ENCODE measurements at regions not wholly inside any gene's neighbourhood (a gene's known extent, or its start where the extent isn't known, plus 50 kb on each side); places are given as distances from the start of the nearest gene placed in this dataset.

DNA sequence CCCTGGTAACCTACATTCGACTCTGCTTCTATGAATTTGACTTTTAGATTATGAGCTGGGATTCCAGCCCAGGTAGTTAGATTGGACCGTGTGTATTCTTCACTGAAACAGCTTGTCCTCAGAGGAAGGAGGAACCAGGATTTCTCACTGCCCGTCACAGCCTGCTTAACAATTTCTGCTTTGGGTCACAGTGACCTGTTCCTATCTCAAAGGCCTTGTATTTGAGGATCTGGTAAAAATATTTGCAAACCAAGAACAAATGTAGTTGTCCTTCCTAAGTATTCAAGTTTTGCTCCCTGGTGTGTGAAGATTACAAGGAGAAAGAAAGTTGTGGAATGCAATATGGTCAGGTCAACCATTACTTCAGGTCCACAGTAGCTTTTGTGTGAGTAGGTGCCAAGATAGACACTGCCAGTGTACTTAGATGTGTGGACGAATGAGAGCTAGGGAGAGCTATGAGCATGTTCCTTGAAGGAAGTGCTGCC, 55.1 kb downstream of the KIF4B start:
- no peak for DNase-seq

DNA sequence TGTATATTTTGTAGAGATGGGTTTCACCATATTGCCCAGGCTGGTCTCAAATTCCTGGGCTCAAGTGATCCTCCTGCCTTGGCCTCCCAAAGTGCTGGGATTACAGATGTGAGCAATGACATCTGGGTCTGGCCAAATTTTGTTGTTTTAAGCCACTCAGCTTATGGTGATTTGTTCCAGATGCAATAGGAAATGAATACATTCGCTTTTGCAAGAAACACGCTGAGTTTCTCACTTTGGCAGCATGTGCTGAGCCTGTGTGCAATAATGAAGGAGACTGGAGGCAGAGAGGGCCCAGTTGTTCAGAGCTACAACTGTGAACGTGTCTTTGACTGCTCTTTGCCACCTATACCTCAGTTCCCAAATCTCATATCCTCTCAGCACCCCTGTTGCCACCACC, 56.4 kb downstream of the KIF4B start:
- DNase-seq: no peak

DNA sequence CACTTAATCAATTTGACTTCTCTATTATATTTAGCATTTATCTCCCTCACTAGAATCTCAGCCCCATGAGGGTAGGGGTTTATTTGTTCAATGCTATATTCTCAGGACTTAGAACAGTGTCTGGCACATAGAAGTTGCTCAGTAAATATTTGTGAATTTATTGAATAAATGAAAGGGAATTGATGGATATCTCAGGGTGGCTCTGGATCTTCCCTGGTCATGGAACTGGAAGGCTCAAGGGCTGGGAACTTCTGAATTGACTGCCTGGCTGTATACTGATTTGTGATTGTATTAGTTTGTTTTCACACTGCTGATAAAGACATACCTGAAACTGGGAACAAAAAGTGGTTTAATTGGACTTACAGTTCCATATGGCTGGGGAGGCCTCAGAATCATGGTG, 57.2 kb downstream of the KIF4B start:
- DNase-seq: no peak

DNA sequence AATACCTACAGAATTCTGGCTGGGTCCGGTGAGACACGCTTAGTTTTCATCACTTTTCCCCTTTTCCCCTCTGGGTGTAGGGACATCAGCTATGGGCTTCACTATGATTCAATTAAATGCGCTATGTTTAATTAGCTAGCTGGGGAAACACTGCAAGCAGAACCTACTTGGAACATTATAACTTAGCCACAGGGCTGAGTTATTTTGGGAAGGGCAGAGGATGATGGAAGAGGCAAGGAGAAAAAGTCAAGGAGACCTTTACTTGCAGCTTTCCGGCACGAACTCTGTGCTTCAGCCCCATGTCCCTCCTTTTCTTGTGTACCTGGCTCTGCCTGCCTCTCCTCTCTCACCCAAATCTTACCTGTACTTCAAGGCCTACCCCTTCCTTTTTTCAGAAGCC, 62.8 kb downstream of the KIF4B start:
- DNase-seq: no peak

DNA sequence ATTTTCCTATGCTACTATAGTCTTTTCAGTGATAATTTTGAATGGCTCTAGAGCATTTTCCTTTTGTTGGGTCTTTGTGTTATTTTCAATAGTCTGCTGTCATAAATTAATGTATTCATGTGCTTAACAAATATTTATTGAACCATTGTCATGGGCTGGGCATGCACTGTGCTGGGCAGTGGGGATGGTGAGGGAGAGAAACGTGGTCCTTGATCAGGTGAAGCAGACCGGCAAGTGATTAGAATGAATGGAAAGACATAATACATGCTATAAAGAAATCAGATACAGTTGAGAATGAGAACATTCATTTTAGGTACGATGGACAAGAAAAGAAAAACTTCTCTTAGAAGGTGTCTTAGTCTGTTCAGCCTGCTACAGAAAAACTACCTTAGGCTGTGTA, 66.1 kb downstream of the KIF4B start:
- no peak for DNase-seq

DNA sequence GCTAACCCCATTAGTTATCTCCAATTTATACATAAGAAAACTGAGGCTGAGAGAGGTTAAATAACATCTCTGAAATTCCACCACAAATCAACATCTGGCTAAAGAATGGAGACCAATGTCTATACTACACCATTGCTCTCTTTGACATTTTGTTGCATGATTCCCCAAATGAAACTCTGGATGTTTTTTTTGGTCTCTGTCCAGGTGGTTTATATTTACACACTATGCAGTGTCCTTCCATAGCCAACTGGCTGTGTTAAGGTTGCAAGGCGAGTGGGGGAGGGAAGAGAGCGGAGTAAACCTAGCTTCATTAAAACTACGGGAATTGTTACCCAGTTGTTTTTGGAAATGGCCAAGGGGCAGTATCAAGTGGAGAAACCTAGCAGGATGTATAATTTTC, 67.2 kb downstream of the KIF4B start:
- no peak for DNase-seq

DNA sequence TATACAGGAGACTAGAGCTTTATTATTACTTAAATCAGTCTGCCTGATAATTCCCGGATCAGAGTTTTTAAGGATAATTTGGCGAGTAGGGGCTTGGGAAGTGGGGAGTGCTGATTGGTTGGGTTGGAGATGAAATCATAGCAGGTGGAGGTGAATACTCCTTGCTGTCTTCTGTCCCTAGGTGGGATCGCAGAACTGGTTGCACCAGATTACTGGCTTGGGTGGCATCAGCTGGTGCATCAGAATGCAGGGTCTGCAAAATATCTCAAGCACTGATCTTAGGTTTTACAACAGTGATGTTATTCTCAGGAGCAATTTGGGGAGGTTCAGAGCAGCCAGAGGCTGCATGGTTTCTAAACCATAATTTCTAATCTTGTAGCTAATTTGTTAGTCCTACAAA, 68.1 kb downstream of the KIF4B start:
- no peak for DNase-seq

DNA sequence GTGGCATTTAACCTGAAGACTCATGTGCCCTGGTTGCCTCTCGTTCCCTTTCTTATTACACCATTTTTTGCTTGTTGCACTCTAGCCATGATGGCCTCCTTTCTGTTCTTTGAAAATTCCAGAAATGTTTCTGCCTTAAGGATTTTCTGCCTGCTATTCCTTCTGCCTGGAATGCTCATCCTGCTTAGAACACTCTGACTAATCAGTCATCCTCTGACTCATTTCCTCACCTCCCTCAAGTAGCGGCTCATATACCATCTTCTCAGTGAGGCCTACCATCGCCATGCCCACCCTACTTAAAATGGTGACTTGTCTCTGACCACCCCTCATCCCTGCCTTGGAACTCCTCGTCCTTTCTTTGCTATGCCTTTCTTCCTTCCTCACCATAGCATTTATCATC, 68.8 kb downstream of the KIF4B start:
- DNase-seq: no peak

DNA sequence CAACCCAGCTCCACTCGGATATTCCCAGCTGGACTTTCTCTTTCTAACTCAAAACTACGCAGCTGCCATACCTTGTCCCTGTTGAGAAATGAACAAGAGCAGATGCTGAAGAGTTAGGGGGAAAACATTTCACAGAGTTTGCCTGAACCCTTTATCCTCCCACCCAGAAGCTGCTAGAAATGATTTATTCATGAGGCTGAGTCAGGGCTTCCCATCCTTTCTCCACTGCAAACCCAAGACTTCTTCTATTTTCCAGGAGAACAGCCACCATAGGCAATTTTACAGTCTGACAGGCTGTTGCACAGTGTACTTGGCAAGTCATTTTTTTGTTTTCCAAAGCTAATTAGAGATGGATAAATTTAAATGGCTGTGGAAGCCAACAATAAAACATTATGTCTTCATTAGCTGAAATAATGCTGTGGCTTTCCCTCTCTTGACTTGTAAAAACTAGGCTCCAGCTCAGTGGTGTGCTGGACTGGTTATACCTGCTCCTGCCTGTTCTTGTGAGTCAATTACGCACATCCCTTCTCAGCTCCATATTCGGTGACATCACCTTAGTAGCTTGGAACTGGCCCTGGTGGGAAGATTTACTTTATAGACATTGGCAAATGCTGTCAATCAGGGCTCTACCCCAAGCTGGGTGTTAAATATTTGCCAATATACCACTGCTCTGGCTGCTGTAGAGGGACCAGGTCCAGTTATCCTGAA, 71.9 kb downstream of the KIF4B start:
- no peak for DNase-seq

DNA sequence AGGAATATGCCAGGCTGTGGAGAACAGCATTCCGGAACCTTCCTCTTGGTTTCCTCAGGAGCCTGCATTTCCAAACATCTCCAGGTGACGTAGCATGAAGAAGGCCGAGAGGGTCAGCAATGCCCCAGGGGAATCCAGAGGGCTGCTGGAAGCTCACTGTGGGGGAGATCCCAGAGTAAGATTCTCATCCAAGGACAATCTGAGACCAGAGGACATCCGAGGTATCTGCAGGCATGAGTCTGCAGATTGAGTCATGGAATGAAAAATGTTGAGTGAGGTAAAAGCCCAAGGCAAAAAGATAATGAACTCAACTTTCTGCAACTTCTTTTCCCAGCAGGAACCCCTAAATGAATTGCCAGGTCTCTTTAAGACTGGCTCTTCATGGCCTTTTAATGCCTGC, 73.5 kb downstream of the KIF4B start:
- DNase-seq: no peak

DNA sequence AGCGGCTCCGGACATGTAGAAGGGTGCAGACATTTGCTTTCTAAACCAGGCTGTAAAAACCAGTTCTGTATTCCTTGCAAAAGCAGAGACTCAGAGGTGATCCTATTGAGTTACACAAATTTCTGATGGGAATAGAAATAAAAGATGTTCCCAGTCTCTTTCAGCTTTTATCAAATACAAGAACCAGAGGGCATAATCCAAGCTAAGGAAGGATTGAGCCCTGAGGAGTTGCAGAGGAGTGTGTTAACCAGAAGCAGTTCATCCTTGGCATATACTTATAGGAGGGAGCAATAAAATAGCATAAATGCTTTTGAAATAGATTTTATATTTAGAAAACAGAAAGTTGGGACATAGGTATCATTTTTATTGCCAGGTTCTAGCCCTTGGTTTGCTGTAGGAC, 75.3 kb downstream of the KIF4B start:
- no peak for DNase-seq

DNA sequence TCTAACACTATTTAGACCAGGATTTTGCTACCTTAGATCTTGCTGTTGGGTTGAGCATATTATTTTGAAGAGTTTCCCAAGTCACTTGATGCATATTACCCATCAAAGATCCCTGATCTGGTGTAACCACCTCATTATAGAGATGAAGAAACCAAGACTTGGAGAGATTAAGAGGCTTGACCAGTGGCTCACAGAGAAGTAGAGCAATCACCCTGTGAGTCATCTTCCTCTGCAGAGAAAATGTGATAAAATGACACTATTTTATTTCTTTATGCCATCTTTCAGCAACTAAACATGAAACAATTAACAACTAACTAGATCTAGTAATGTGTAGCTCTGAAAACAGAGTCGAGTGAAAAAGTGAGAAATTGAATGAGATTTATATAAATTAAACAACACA, 76.1 kb downstream of the KIF4B start:
- no peak for DNase-seq

DNA sequence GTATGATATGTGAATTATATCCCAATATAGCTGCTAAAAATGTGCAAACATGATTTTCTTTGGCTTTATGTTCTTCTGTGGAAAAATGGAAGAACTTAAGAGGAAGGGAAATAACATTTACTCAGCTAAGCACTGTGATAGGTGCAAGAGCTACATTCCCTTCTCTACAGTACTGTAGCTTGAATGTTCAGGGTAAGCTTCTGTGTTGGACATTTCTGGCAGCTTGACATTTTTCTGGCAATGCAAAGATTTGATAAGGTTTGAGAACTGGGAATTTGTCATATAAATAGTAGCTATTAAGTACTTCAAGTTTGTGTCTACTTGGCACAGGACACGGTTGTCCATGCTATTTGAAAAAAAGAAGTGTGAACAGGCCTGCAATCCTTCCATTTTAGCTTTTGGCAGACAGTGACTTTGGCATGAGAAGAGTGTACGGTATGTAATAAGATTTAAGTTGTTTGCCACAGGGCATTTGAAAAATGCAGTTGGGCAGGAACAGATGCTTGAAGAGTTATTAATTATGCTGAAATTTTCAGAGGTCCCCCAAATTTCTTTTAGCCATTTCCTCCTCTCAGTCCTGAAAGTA, 77.6 kb downstream of the KIF4B start:
- no peak for DNase-seq

DNA sequence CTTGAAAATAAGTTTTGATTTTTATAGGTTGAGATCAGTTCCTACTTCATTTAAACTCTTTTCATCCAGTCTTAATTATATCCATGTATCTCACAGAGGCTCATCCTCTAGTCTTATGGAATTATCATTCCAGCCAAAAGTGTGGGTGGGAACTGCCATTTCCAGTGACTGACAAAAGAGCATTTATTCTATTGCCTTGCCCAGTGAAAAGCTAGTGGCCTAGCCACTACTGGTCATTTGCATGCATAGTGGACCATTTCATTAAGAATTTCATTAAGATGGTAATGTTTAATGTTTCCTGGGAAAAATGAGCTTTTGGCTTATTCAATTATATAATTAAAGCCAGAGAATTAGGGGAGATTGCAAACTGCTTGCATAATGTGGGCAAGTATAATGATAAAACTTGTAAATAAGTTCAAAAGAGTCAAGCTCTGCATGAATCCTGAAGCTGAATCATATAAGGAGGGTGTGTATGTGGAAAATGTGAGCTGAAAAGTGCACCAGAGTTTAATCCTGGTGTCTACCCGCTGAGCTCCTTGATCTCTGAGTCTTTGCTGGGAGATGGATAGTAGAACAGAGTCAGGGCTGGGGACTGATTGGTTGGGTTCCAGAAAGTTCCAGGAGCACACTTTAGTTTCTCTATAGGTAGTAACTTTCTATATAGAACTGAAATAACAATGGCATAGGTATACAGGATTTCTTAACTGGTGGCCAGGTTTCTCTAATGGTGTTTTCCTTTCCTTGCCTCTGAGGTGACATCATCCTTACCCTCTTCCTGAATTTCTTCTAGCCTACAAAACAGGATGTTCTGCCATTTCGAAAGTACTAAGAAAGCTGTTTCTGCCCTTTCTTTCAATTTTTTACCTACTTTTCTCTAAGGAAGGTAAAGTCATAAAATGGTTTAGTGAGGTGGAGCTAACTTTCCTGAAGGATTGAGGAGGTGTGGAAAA, 78.5 kb downstream of the KIF4B start:
- DNase-seq: no peak

DNA sequence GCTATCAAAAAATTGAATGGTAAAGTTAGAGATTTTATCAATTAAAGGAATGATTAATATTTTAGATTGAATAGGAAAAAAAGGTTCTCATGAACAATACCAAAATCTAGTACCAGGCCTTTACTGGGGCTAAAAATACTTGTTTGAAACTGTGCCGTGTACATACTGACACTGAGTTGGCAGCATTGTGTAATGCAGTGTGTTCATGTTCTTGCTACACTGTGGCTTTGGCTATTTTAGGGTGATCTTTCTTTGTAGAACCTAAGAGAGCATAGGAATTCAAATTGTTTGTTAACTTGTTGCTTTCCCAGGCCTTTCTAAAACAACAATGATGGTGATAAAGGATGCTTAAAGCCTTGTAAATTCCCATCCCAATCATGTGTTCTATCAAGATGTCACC, 80.9 kb downstream of the KIF4B start:
- DNase-seq: no peak

DNA sequence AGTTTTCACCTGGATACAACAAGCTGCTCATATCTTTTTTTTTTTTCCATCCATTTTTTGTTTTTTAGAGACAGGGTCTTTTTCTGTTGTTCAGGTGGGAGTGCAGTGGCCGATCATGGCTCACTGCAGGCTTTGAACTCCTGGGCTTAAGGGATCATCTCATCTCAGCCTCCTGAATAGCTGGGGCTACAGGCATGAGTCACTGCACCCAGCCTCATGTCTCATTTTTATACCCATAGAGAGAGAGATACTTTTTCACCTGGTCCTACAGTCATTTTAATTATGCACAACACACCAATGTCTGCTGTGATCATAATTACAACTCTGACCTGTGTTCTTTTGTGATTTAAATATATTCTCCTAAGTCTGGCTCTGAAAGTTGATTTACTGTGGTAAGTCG, 84.4 kb downstream of the KIF4B start:
- DNase-seq: no peak

DNA sequence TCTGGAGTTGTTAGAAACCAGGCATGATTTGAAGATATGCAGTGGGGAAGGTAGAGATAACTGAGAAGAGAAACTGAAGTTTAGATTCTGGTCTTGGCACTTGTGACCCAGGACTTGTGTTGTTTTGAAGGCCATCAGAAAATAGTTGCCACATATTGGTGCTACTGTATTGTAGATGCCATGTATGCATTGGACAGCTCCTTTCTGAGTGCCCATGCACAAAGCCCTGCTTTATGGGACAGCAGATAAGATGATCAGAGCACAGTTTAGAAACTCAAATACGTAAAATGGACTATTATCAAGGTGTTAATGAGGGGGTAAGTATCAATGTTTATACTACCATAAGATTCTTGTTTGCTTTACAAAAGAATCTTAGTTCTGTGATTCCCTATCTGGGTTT, 84.9 kb downstream of the KIF4B start:
- no peak for DNase-seq

DNA sequence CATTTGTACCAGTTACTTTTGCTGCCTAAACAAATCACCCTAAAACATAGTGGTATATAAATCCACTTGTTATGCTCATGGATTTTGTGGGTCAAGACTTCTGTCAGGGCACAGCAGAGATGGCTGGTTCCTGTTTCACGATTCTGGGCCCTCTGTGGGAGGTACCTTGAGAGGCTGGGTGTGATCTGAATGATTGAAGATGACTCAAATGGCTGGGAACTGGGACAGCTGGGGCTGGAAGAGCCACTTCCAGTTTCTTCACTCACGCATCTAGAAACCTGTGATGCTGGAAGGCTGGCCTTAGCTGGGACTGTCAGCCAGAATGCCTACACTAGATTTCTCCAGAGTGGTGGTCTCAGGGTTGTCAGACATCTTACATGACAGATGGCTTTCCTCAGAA, 88.1 kb downstream of the KIF4B start:
- no peak for DNase-seq

DNA sequence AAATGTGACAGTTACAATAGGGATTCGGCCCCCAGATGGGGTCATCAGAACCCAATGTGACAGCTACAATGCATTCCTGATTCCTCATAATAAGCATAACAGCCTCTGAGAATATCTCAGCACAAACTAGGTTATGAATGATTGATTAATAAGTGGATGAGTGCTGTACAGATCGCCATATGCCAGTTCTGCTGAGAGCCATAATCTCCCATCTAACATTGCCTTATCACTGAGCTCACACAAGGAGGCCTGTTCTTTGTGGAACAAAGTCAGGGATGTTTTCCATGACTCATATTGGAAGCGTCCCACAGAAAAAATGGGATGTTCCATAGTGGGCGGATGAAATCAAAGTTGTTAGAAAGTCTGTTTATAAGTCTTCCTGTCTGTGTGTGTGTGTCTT, 89.6 kb downstream of the KIF4B start:
- peak; percentile 44 for DNase-seq

DNA sequence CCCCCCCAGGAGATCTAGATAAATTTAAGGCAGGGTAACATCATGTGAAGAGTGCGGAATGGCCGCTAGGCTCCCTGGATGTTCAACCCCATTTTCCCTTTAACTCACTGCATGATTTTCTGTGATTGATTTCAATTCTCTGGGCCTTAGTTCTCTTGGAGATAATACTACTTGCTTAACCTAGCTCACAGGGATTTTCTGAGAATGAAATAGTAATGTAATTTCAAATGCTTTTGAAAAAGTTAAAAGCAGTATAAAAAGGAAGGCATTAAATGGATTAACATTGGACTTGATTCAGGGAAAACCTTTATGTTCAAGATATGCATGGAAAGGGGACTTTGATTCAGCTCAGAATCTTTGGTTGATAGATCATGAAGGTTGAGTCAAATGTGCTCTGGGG, 90.9 kb downstream of the KIF4B start:
- no peak for DNase-seq

DNA sequence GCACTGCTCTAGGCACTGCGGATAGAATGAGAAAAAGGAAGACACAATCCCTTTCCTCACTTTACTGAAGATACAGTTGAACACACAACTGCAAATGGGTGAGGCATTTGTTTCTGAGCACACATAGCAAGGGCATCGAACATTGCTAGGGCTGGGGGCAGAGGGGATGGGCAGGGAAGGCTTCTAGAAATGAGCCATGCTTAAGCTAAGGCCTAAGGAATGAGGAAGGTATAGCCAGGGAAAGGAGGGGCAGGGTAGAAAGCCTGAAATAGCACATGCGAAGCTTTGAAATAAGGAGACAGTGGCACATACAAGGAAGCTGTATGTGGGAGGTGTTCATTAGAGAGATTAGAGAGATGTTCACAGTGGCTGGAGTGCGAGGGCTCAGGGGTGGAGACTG, 92.7 kb downstream of the KIF4B start:
- no peak for DNase-seq

DNA sequence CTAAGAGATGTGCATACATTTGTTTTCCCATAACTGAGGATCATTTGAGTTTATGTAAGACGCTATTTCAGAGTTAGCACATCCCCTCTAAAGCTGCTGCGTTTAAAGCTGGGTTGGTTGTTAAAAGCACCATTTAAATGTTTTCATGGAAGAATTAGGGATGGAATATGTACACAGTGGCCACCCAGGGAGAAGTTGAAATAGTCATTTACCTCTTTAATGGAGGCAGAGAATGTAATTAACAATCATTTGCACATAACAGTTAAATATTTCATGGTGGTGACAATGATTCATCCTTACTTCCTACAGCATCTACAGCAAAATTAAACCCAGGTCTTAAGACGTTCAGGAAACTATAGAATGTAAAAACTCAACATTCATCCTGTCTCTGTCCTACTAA, 100.3 kb downstream of the KIF4B start:
- DNase-seq: no peak

DNA sequence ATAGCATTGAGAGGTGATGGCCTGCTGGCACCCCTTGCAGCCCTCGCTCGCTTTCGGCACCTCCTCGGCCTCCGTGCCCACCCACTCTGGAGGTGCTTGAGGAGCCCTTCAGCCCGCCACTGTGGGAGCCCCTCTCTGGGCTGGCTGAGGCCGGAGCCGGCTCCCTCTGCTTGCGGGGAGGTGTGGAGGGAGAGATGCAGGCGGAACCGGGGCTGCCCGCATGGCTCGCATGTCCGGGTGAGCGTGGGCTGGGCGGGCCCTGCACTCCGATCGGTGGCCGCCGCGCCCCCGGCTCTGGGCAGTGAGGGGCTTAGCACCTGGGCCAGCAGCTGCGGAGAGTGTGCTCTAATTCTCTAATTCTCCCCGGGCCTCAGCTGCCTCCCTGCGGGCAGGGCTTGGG, 101.1 kb downstream of the KIF4B start:
- DNase-seq: no peak
